GM23338 (cell line): ENCODE measurements at regions not wholly inside any gene's neighbourhood (a gene's known extent, or its start where the extent isn't known, plus 50 kb on each side); places are given as distances from the start of the nearest gene placed in this dataset.

Experiments
- ATAC-seq: fragments of 200-7000 bp; cut with Tn5 transposase; 3 replicates; pipeline ENCODE4 v1.9.1; 2020
- DNase-seq: peaks from one replicate; pipeline ENCODE4 v3.0.0-alpha.2; 2015; ENCODE audit warnings: low spot score
- H2AFZ ChIP-seq: fragments of 200-600 bp; sonication (generic); 2 replicates; pipeline ENCODE4 v1.8.0; 2016; ENCODE audit warnings: antibody characterized with exemption, mild to moderate bottlenecking, moderate library complexity
- H3F3A ChIP-seq: fragments of 200-600 bp; sonication (generic); replicated peaks from 2 replicates; pipeline ENCODE4 v1.8.0; 2017; ENCODE audit warnings: antibody characterized with exemption, mixed run types, low read depth
- H3K27ac ChIP-seq: fragments of 200-600 bp; sonication (generic); 2 replicates; pipeline ENCODE4 v1.6.1; 2016; ENCODE audit warnings: low read depth
- H3K27me3 ChIP-seq: fragments of 200-600 bp; sonication (generic); 2 replicates; pipeline ENCODE4 v1.8.0; 2016; ENCODE audit warnings: mild to moderate bottlenecking, mixed run types, moderate library complexity; ENCODE audit not compliant: insufficient read depth
- H3K36me3 ChIP-seq: fragments of 200-600 bp; sonication (generic); 2 replicates; pipeline ENCODE4 v1.8.0; 2016; ENCODE audit warnings: mild to moderate bottlenecking; ENCODE audit not compliant: insufficient read depth
- H3K4me1 ChIP-seq: fragments of 200-600 bp; sonication (generic); 2 replicates; pipeline ENCODE4 v1.8.0; 2016; ENCODE audit warnings: mild to moderate bottlenecking, moderate library complexity; ENCODE audit not compliant: insufficient read depth
- H3K4me2 ChIP-seq: fragments of 200-600 bp; sonication (generic); 2 replicates; pipeline ENCODE4 v1.7.1; 2017; ENCODE audit warnings: mixed run types
- H3K4me3 ChIP-seq: fragments of 200-600 bp; sonication (generic); 2 replicates; pipeline ENCODE4 v1.6.1; 2016; ENCODE audit warnings: mixed run types
- H3K79me2 ChIP-seq: fragments of 200-600 bp; sonication (generic); replicated peaks from 2 replicates; pipeline ENCODE4 v1.8.0; 2017; ENCODE audit warnings: mild to moderate bottlenecking; ENCODE audit not compliant: insufficient read depth
- H3K9me2 ChIP-seq: fragments of 200-600 bp; sonication (generic); 2 replicates; pipeline ENCODE4 v1.8.0; 2017; ENCODE audit not compliant: insufficient read depth
- H4K20me1 ChIP-seq: fragments of 200-600 bp; sonication (generic); replicated peaks from 2 replicates; pipeline ENCODE4 v1.8.0; 2017; ENCODE audit warnings: mild to moderate bottlenecking; ENCODE audit not compliant: insufficient read depth
- H3K27ac Mint-ChIP-seq: 2 replicates; pipeline ENCODE4 v1.8.0; 2020; ENCODE audit warnings: inconsistent platforms, mild to moderate bottlenecking, moderate library complexity, mixed read lengths
- H3K27me3 Mint-ChIP-seq: 3 replicates; pipeline ENCODE4 v1.8.0; 2022; ENCODE audit warnings: low read depth, mild to moderate bottlenecking, moderate library complexity, mixed read lengths, inconsistent platforms; ENCODE audit not compliant: insufficient read depth, poor library complexity
- H3K36me3 Mint-ChIP-seq: 3 replicates; pipeline ENCODE4 v1.8.0; 2021; ENCODE audit warnings: low read depth, mild to moderate bottlenecking, inconsistent platforms, moderate library complexity, mixed read lengths
- H3K4me1 Mint-ChIP-seq: 3 replicates; pipeline ENCODE4 v1.8.0; 2020; ENCODE audit warnings: mild to moderate bottlenecking, inconsistent platforms, mixed read lengths
- H3K4me3 Mint-ChIP-seq: 3 replicates; pipeline ENCODE4 v1.8.0; 2021; ENCODE audit warnings: moderate library complexity, mild to moderate bottlenecking, inconsistent platforms, mixed read lengths
- H3K9me3 Mint-ChIP-seq: 3 replicates; pipeline ENCODE4 v1.8.0; 2020; ENCODE audit warnings: moderate library complexity, mild to moderate bottlenecking, inconsistent platforms, mixed read lengths
- EZH2 ChIP-seq: fragments of 200-600 bp; sonication (generic); IDR thresholded peaks from one replicate; pipeline ENCODE4 v1.8.0; 2017; ENCODE audit warnings: antibody characterized with exemption, mild to moderate bottlenecking, low read depth; ENCODE audit not compliant: unreplicated experiment
- NANOG ChIP-seq: IDR thresholded peaks from 2 replicates; pipeline ENCODE4 v1.6.1; 2016; ENCODE audit warnings: antibody characterized with exemption, borderline replicate concordance
- POLR2AphosphoS5 ChIP-seq: IDR thresholded peaks from 2 replicates; pipeline ENCODE4 v1.6.1; 2016; ENCODE audit warnings: antibody characterized with exemption, low read depth
- STAT1 ChIP-seq: IDR thresholded peaks from one replicate; pipeline ENCODE4 v1.6.1; 2016; ENCODE audit warnings: antibody characterized with exemption; ENCODE audit not compliant: unreplicated experiment
- ZNF462 ChIP-seq: fragments of 250-450 bp; sonication (Bioruptor Pico); IDR thresholded peaks from 2 replicates; pipeline ENCODE4 v1.5.0; 2020; ENCODE audit warnings: mild to moderate bottlenecking, moderate library complexity
- TF ChIP-seq, protein P1 (sequence below): IDR thresholded peaks from 2 replicates; pipeline ENCODE4 v1.6.1; 2016; ENCODE audit warnings: antibody characterized with exemption

- H3K27me3 Mint-ChIP-seq = peaks cover 100% of the 10 kb centered on the region
- Histone ChIP-seq H3K4me3 (no peak overlapping the region), H4K20me1 (peaks cover 41% of the 10 kb centered on the region), H3K79me2 (no peaks in the 10 kb centered on the region), H3K27me3 (peaks cover 100% of the 10 kb centered on the region), H3K36me3 (no peaks in the 10 kb centered on the region), H3K27ac (no peak overlapping the region), H3K4me1 (peaks cover 45% of the 10 kb centered on the region), H3F3A (peaks cover 29% of the 10 kb centered on the region), H3K9me2 (no peaks in the 10 kb centered on the region), H3K4me2 (peak overlapping the region; percentile 62; the same call in 1 of the 2 replicates), H2AFZ (no peak overlapping the region)
- peaks cover 45% of the 10 kb centered on the region for H3K4me1 Mint-ChIP-seq
- DNase-seq (peak; percentile 94), ATAC-seq (peak; percentile 64)
- no peak overlapping the region for H3K27ac Mint-ChIP-seq
- no peaks in the 10 kb centered on the region for H3K36me3 Mint-ChIP-seq
- peak overlapping the region; percentile 30; the same call in 1 of the 3 replicates for H3K4me3 Mint-ChIP-seq
- peaks cover 4% of the 10 kb centered on the region; the same call in 2 of the 3 replicates for H3K9me3 Mint-ChIP-seq
- TF ChIP-seq ZNF462 (CRISPR knock-in tag) = no peak
- TF ChIP-seq NANOG = peak; percentile 49; the same call in 1 of the 2 replicates
- 0 out of 2 replicates have a peak, but pooled peaks have one; percentile 21 for TF ChIP-seq POLR2AphosphoS5
- TF ChIP-seq, protein P1, sequence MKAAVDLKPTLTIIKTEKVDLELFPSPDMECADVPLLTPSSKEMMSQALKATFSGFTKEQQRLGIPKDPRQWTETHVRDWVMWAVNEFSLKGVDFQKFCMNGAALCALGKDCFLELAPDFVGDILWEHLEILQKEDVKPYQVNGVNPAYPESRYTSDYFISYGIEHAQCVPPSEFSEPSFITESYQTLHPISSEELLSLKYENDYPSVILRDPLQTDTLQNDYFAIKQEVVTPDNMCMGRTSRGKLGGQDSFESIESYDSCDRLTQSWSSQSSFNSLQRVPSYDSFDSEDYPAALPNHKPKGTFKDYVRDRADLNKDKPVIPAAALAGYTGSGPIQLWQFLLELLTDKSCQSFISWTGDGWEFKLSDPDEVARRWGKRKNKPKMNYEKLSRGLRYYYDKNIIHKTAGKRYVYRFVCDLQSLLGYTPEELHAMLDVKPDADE = no peak
- TF ChIP-seq STAT1 = no peak
- no peak for TF ChIP-seq EZH2
Measured at GRCh38 chr5:77847814-77848290, 71.7 kb upstream of the TBCA start.
